Endometrial microvascular endothelial cells (primary cell): ENCODE measurements at regions not wholly inside any gene's neighbourhood (a gene's known extent, or its start where the extent isn't known, plus 50 kb on each side); places are given as distances from the start of the nearest gene placed in this dataset.

Source experiments
- in situ Hi-C: cut with HindIII; loops from 2 replicates; pipeline ENCODE4 v1.10.0; 2017; ENCODE audit warnings: low sequenced_read_pairs, low pct_unique_long_range_greater_than_20kb; ENCODE audit errors: inconsistent ontology term

- in situ Hi-C loops = loop anchor here (25.0 kb wide), 4 partner anchors 94 to 544 kb away; no protein-coding TSS in a partner anchor
Measured at GRCh38 chr11:128193615-128194014, 393.7 kb downstream of the ETS1 start.

DNA sequence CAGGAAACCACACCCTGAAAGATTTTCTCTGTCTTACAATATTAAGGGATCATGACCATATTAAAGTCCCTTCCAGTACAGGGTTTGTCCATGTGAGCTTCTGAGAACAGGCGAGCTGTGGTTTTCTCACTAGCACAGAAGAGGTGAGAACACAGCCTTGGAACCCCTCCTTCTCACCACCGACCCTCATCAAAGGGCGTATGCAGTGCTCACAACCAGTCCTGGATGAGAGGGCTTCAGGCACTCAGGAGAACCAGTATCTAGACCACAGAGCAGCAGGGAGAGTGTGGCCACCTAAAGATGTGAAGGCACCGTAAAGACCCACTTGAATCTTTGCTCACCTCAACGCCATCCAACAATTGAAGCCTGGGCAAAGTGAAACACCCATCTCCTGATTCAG lies 397.0 kb downstream of the ETS1 start:
- in situ Hi-C loops = loop anchor here (25.0 kb wide), 4 partner anchors 97 to 547 kb away; no protein-coding TSS in a partner anchor

- in situ Hi-C loops = loop anchor here (25.0 kb wide), 4 partner anchors 97 to 547 kb away; no protein-coding TSS in a partner anchor
Measured at GRCh38 chr11:128189823-128190222, 397.5 kb downstream of the ETS1 start.

DNA sequence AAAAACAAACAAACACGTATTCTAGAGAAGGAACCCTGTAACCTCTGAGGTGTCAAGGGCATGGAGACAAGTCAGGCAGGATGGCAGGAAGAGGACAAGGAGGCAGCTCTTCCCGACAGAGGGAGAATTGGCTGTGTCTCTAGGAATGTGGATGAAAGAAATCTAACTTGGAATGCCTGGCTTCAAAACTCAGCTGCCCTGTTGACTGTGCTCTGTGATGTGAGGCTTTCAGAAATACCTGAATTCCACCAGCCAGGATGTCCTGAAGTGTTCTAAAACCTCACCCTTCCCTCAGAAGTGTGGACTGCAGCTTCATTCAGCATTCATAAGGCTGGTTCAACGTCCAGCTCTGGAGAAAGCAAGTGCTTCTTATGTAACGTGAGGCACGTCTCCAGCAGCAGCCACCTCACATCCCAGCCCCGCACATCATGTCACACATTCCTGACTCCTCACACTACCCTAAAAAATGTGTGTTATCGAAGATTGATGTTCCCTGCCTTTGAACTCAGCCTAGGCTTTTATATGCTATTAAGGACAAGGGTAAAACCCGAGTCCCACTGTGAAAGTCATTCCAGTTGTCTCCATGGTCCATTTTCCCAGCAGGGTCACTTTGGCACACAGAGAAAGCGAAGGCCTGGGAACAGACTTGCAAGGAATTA lies 398.9 kb downstream of the ETS1 start:
- in situ Hi-C loops = loop anchor here (25.0 kb wide), 4 partner anchors 99 to 549 kb away; no protein-coding TSS in a partner anchor

DNA sequence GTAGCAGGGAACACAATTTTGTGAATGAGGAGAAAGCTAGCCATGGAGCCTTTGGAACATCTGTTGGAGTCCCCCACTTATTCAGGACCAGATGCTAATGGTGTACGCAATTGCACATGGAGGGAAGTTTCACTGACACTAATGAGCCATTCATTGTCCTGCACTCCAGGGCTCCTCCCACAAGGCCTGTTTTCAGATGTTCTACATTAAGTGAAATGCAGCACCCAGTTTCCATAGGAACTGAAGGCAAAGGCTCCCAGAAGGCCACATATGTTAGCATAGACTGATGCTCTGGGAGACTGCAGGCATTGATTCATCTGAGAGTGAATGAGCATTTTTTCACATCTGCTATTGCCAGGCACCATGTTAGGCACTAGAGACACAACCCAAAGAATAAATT lies 399.5 kb downstream of the ETS1 start:
- in situ Hi-C loops = loop anchor here (25.0 kb wide), 4 partner anchors 99 to 549 kb away; no protein-coding TSS in a partner anchor

DNA sequence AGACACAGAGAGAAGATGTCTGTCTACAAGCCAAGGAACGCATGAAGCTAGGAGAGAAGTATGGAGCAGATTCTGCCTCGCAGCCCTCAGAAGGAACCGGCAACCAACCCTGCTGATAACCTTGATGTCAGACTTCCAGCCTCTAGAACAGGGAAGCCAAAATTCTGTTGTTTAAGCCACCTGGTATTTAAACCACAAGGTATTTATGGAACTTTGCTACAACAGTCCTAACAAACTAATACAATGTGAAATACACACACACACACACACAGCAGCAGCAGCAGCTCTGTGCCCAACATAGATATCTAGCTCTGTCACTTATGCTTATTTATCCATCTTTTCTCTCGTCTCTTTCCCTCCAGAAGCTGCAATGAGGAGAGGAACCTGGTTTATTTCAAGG lies 400.0 kb downstream of the ETS1 start:
- in situ Hi-C loops = loop anchor here (25.0 kb wide), 4 partner anchors 100 to 550 kb away; no protein-coding TSS in a partner anchor

- in situ Hi-C loops = loop anchor here (25.0 kb wide), 4 partner anchors 102 to 552 kb away; no protein-coding TSS in a partner anchor
Measured at GRCh38 chr11:128184981-128185380, 402.4 kb downstream of the ETS1 start.

DNA sequence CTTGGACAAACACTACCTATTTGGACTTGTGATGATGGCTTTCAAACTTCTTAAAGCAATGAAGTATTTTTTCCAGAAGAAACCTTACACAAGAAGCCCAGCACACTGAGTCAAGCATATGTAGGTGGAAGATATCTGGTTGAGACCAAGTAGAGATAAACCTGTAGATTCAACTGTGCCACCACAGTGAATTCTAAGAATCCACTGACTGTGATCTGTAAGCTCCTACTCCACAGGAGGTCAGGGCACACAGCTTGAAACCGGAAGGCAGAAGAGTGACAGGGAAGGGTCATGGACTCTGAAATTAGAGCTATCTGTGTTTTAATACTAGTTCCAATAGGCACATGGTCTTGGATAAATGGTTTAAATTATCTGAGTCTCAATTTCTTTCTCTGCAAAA lies 404.5 kb downstream of the ETS1 start:
- in situ Hi-C loops = loop anchor here (25.0 kb wide), 4 partner anchors 104 to 554 kb away; no protein-coding TSS in a partner anchor

DNA sequence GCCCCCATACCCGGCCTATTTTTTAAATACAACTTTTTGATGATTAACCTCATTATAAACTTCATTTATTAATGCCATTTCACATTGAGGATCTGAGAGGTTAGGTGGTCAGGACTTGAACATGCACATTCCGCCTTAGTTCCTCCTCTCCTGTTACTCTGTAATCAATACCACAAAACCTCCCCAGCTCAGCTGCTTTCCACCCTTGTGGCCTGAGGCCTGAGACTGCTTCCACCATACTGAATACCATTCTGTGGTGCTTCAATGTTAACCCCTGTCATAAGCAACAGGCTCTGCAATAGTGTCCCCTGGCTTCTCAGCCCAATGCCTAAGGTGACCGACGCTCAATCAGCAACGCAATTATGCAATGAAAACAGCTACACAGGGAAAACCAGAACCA lies 405.4 kb downstream of the ETS1 start:
- in situ Hi-C loops = loop anchor here (25.0 kb wide), 4 partner anchors 105 to 555 kb away; no protein-coding TSS in a partner anchor

DNA sequence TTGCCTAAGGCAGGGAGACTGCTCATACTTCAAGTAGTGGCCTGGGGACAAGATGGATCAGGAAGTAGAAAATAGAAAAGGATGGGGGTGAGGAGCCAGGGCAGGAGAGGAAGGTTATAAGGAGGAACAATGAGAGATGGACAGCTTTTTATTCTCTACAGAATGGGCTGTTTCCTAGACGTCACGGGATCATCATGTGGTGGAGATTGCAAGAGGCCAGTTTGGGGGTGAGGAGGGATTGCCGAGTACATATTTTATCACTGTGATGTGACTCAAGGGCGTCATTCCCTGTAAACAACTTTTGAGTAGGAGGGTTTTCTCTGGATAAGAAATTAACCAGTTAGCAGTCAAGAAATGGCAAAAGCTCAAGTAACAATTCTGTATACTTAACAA lies 406.3 kb downstream of the ETS1 start:
- in situ Hi-C loops = loop anchor here (25.0 kb wide), 4 partner anchors 106 to 556 kb away; no protein-coding TSS in a partner anchor

DNA sequence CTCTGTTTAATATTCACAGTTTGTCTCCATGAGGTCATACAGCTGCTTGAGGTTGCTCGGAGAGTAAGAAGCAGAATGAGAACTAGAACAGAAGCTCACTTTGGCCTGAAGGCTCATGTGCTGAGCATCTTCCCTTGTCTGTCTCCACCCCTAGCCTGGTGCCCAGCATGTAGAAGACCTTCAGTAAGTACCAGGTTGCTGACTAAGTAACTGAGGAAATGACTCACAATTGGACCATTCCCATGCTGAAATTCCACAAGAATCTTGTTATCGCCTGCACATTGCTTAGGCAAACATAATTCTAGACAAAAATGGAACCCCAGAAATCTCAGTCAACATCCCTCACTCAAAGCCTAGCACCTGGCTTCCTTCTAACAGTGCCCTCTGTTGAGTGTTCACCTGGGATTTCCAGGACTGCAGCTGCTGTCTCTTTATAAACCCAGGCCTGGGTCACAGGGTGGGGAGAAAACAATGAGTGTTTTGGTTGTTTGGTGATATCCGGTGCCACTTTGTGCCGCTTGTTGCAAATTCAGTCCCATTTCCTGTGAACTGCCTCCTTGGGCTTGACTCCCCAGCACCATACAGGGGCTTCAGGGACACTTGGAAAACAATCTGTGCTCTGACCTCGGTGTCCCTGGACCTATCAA lies 406.8 kb downstream of the ETS1 start:
- in situ Hi-C loops = loop anchor here (25.0 kb wide), 4 partner anchors 107 to 557 kb away; no protein-coding TSS in a partner anchor

- in situ Hi-C loops = loop anchor here (25.0 kb wide), 4 partner anchors 108 to 558 kb away; no protein-coding TSS in a partner anchor
Measured at GRCh38 chr11:128179512-128179911, 407.8 kb downstream of the ETS1 start.

DNA sequence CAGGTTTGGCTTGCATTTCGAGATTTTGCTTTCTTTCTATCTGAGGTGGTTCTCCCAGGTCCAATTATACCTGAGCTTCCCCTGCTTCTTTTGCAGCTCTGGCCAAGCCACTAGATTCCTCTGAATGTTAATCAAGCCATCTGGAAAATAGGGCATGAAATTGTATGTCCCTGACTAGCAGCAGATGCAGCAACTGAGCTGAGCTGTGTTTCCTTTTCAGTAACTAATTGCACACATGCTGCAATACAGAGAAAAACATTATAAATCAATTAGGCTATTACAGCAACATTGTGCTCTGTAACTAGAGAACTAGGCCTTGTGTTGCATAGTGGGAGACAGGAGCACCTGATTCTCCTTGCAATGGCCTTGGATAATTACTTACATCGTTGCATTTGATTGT lies 408.3 kb downstream of the ETS1 start:
- in situ Hi-C loops = loop anchor here (25.0 kb wide), 4 partner anchors 108 to 558 kb away; no protein-coding TSS in a partner anchor

- in situ Hi-C loops = loop anchor here (25.0 kb wide), 6 partner anchors 113 to 663 kb away; no protein-coding TSS in a partner anchor
Measured at GRCh38 chr11:128174465-128175291, 412.7 kb downstream of the ETS1 start.

GRCh38 chr11:128172046-128172878 lies 415.1 kb downstream of the ETS1 start:
- in situ Hi-C loops = loop anchor here (25.0 kb wide), 2 partner anchors 135 to 665 kb away; no protein-coding TSS in a partner anchor

DNA sequence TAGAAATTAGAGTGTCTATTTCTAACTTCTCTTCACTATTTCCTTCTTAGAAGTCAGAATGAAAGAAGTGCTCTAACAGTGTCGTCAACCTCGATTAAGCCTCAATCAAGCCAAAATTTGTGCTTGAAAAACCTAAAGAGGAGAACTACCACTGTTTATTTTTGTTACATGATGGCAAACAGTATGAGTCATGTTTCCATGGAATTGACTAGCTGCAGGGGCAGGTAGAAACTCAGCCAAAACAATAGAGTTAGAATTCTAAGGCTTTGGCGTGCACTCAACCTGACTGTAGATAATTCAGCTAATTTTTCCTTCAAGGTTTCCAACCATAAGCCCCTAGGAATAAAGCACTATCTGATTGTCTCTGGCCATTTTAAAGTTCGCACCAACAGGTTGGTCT lies 415.9 kb downstream of the ETS1 start:
- in situ Hi-C loops = loop anchor here (25.0 kb wide), 2 partner anchors 134 to 666 kb away; no protein-coding TSS in a partner anchor

DNA sequence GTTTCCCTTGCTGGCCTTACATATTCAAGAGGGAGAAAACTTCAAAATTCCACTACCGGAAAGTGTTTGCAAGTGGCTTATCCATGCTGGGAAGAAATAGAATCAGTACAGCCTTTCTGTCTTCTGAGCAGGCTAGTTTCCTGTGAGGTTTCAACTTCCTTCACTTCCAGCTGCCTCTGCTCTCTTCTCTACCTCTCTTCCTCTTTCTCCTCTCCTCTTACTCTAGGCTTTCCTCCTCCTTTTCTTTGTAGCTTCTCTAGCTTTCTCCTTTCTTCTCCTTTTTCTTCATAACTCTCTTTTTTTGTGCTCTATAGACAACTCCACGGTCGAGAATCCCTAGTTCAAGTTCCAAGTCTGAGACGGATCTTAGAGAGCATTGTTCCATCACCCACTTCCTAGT lies 421.8 kb downstream of the ETS1 start:
- in situ Hi-C loops = loop anchor here (25.0 kb wide), 2 partner anchors 128 to 672 kb away; no protein-coding TSS in a partner anchor
